ENCODE measurements at regions not wholly inside any gene's neighbourhood (a gene's known extent, or its start where the extent isn't known, plus 50 kb on each side); places are given as distances from the start of the nearest gene placed in this dataset.

DNA sequence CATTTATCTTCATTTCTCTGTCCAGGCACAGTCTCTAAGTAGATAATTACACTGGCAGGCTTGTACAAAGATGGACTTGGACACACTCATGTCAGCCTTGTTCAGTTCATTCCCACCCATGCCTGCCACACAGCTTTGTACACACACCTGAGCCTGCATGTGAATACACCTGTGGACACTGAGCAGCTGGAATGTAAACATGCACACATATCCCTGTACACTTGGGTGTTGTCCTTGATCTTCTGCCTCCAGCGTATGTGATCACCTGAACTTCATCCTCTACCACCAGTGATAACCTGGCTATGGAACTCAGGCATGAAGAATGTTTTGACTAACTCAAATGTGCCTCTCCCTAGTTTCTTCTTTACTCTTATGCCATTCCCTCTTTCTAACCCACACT, 190.6 kb downstream of the DHX35 start:
- TF ChIP-seq, protein P1, sequence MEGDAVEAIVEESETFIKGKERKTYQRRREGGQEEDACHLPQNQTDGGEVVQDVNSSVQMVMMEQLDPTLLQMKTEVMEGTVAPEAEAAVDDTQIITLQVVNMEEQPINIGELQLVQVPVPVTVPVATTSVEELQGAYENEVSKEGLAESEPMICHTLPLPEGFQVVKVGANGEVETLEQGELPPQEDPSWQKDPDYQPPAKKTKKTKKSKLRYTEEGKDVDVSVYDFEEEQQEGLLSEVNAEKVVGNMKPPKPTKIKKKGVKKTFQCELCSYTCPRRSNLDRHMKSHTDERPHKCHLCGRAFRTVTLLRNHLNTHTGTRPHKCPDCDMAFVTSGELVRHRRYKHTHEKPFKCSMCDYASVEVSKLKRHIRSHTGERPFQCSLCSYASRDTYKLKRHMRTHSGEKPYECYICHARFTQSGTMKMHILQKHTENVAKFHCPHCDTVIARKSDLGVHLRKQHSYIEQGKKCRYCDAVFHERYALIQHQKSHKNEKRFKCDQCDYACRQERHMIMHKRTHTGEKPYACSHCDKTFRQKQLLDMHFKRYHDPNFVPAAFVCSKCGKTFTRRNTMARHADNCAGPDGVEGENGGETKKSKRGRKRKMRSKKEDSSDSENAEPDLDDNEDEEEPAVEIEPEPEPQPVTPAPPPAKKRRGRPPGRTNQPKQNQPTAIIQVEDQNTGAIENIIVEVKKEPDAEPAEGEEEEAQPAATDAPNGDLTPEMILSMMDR (IDR thresholded peaks at IDR 0.05; ENCODE audit: poor library complexity): no peak
- TF ChIP-seq EZH2phosphoT487 (IDR thresholded peaks at IDR 0.05; ENCODE audit: low read depth, severe bottlenecking, unreplicated experiment) (no peak), EZH2 (IDR thresholded peaks at IDR 0.05; ENCODE audit: borderline replicate concordance) (no peak)
